ENCODE measurements at regions not wholly inside any gene's neighbourhood (a gene's known extent, or its start where the extent isn't known, plus 50 kb on each side); places are given as distances from the start of the nearest gene placed in this dataset.
"Not testable (repeated sequence)": the region's sequence is repeated elsewhere in the genome, so short reads cannot be mapped to it uniquely, and the experiment has no call there.

DNA sequence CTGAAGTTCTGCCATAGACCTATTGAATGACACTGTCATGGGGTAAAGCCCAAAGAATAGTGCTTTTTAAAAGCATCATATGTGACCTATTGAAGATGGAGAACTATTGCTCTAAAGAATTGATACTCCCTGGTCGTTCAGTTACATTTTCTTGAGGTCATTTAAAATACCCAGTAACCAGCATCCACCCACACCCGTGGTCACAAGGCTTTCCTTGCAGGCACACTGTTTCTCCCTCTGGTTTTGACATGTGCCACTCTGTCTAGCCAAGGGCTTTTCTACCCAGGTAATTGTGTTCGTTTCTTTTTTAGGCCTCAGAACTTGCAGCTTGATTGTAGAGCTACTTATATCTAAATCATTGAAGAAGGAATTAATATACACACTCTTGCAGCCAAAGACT is 68.3 kb upstream of the LYZL2 start:
- no peak for DNase-seq (ENCODE audit: low read depth)

DNA sequence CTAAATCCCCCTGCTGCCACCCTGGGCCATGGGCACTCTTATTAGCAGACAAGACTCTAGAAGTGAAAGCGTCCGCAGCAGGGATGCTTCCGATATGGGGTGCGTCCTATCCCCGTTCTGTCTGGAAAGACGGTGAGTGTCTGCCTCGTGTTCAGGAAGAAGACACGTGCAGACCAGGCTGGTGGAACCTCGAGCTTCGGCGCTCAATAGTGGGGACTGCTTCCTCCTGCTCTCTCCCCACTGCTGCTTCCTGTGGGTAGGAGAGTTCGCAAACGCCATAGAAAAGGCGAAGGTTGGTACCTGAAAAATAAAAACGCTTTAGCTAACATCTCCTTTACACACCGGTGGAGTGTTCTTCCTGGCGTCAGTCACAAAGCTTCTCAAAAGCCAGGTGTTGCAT is 67.7 kb upstream of the LYZL2 start:
- not testable (repeated sequence) for DNase-seq (ENCODE audit: low read depth)

DNA sequence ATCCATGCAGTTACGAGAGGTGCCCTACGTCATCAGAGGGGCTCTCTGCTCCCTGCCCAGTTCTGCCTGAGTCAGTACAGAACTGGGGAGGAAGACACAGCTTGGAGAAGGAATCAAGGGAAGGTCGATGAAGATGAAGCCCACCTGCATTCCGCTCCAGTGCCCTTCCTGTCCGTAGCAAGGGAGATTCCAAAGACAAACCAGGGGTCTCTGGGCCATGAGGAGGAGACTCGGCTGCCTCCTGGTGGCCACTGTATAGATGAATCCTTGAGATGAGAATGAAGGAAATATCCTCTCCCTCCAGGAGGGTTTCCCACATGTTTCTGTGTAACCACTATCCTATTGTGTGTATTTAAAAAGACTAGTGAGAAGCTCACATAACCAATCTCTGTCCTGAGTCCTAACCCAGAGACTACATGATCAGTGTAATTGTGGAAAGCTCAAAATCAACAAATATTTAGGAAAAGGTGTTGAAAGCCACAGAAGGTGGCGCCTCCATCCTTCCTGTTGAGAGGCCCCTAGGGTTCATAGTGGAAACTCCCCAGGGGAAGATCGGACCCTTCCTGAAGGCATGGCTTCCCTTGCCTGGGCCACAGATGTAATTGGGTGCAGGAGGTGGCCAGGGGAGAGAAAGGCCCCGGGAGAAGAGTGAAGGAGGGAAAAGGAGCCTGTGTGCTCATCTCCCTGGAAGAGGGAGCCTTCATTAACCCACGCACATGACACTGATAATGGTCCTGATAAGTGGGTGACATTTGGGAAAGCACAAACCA is 67.0 kb upstream of the LYZL2 start:
- not testable (repeated sequence) for DNase-seq (ENCODE audit: low read depth)

DNA sequence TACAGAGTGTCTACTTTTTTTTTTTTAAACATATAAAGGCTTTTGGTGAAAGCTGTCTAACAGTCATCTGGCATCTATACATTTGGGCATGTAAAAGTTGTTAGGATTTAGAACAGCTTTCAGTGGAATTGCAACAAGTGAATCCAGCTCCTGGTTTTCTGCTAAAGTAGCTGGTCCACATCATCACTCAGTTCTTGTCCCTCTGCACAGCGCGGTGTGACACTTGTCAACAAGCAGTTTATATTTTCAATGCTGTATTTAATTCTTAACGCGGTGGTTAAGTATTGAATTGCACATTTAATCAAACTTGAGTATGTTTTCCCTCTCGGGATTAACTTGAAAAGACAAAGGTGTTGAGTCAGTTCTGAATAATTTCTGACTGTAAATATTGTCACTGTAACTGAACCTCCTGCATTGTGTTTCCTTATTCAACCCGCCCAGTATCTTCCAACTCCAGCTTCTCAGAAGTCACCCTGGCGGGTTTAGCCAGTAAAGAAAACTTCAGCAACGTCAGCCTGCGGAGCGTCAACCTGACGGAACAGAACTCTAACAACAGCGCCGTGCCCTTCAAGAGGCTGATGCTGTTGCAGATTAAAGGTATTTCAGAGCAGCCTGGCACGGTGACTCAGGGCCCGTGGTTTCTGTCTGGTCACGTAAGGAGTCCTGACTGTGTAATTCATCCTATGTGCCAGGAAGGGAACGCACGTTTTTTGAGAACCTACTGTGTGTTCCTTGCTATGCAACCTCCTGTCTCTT is 66.1 kb upstream of the LYZL2 start:
- DNase-seq (ENCODE audit: low read depth): not testable (repeated sequence)

DNA sequence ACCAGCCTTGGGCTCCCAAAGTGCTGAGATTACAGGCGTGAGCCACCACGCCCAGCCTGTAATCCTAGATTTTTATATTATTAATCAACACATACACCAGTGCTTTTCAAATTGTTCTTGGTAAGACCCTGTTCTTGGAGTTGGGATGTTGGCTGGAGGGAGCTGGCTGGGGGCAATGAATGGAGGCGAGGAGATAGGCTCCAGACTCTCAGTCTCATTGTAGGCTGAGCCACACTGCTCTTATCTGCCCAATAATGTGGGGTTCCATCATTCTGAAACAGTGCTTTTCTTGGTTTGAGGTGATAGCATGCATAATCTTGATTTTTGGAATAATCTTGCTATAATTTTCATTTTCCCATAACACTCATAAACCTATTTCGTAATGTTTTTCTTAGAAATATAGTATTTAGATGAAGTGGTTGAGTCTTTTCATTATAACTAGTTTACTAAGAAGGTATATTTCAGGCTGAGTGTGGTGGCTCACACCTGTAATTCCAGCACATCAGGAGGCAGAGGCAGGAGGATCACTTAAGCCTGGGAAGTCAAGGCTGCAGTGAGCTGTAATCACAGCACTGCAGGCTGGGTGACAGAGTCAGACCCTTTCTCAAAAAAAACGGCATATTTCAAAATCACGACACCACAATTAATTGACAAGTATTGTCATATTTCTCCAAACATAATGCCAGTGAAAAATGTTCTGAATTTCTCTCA is 65.1 kb upstream of the LYZL2 start:
- no peak for DNase-seq (ENCODE audit: low read depth)

DNA sequence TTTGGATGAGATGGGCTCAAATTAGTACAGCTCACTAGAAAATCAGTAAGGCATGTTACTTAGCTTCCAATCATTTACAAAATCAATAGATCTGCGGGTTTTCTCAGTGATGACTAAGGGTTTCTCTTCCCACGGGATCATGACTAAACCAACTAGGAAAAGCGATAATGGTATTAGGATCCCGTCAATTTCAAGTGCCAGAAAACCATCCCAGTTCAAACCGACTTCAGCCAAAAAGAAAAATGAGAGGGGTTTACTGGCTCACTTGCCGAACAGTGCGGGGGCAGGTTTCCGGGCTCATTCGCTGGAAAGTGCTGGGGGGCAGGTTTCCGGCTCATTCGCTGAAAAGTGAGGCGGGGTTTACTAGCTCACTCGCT is 62.1 kb upstream of the LYZL2 start:
- no peak for DNase-seq (ENCODE audit: low read depth)

DNA sequence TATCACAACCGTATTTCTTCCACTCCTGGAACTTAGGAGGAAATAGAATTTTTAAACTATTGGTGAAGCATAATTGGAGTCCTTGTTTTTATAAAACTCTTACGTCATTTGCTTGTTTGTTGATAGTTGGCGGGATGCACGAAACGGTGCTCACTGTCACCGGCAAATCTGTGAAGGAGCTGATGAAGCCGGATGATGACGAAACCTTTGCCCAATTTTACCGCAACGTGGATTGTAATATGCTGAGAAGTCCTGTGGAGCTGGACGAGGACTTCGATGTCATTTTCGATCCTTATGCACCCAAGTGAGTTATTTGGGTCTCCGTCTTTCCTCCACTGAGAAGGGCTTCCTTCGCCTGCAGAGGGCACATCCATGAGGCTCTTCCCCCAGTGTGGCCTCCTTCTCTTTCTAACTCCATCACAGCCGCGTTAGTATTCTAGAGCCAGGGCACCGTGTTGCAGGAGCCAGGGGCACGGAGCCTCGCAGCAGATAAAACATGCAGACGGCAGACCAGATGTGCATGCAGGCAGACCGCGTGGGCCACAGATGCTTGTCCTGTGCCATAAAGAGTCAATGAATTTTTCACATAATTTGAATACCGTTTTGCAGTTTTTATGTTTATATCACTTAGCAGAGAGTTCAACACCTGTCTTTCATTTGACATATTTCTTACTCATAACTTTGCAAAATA is 61.5 kb upstream of the LYZL2 start:
- DNase-seq (ENCODE audit: low read depth): not testable (repeated sequence)

DNA sequence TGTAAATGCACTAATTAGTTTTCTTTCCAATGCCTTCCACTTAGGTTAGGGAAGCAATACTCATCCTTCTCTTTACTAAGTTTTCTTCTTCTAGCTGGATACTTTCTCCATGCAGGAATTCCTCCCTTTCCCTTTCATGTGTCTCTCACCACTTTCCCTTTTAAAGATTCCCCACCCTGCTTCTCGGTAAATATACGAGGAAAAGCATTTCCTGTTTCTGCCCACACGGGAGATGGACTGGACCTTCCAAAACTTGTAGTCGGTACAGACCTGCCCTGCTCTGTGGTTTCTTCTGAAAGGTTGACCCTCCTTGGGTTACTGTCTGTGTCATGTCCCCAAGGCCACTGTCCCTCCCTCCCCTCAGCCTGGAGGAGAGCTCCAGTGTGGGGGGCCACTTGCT is 58.9 kb upstream of the LYZL2 start:
- no peak for DNase-seq (ENCODE audit: low read depth)

DNA sequence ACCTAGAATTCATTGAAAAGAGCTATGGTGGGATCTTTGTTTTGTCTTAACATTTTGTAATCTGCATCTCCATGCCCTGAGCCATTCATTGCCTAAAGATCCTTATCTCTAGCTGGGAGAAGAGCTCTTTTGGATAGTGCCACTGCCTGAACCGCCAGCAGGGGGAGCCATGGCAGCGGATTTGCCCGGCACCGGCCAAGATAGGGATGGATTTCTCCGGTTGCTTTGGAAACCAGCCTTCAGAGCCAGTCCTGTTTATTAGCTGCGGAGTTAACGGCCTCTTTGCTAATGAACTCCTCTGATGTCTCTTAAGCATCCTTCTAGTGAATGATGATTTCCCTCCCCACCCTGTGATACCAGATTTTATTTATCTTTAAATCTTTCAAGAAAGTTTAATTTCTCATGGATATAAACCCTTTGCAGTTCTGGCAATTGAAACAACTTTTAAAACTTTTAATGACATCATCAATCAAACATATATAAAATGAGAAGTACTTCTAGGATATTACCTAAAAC is 58.2 kb upstream of the LYZL2 start:
- DNase-seq (ENCODE audit: low read depth): no peak

DNA sequence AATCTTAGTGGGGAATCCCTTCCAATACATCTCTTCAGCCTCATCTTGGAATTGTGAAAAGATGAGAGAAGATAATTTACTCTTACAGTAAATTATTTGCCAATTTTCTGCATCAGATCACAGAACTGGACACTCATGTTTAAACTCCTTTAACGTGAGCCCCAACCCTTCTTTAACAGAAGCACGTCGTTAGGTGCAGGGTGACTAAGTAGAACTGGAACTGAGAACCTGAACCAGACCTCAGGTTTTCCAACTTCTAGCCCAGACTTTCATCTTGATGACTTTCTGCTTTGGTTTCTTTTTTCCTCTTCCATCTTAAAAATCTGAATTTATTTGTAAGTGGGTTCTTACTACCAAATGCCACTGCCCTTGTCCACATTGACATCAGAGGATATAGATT is 57.2 kb upstream of the LYZL2 start:
- no peak for DNase-seq (ENCODE audit: low read depth)

DNA sequence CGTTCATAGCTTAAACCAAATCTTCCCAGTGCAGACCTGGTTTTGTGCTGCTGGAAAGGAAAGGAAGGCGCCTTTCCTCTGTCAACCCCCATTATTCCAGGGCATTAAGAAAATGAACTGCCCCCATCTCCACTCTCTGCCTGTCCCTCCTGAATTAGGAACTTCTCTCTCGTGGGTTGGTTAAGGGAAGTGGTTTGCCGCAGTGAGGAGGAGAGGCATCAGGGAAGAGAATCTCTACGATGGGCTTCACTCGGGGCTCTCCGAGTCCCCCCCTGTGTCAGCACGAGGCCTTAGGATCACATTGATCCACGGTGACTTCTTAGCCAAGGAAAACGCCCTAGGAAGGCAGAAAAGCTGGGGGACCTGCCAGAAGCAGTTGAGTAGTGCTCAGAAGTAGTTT is 53.9 kb upstream of the LYZL2 start:
- DNase-seq (ENCODE audit: low read depth): no peak

DNA sequence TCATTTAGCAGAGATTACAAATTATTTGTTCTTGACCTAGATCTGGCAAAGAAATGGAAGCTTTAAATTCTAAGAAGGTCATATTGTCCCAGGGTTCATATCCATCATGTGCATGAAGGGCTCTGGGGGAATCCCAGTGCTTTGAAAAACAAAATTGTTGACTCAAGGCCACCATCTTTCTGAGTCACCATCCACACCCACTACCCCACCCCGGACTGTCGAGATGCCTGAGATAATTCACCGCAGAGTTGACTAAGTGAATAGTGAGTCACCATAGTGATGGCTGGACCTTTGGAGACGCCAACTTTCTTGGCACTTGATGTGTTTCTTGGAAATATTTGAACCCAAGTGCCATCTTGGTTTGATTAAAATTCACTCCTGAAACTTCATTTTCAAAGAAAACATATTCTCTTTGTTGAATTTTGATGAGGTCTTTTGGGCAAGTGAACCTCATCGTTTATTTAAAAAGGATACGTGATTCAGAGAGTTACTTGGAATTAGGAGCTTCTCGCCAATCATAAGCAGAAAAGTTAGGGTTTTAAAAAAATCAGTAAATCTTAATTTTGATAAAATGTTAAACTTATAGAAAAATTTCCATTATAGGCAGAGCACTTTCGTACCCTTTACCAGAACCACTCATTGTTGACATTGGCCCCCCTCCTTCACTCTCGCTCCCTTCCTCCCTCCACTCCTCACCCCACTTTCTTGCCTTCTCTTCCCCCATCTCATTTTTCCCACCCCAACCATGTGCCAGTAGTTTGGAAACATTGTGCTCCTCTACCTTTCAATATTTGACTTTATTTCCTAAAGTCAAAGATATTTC is 53.0 kb upstream of the LYZL2 start:
- DNase-seq (ENCODE audit: low read depth): peak; percentile 90

DNA sequence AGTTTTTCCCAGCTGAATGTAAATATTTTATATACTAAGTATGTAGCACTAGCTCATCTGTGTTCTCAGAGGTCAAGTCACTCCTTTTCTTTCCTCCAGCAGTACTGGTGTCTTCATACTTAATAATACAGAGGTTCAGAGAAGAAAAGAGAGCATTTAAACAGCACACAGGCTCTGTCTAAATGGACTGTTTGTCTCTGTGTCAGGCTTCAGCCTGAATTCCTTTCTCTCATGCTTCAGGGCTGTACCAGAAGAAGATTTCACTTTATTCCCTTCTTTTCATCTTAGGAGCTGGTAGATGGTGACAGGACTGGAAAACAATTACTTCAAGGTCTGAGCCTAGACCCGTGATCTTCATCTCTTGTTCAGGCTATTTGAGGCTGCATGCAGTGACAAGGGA is 51.4 kb upstream of the LYZL2 start:
- DNase-seq (ENCODE audit: low read depth): no peak
